ENCODE measurements at regions not wholly inside any gene's neighbourhood (a gene's known extent, or its start where the extent isn't known, plus 50 kb on each side); places are given as distances from the start of the nearest gene placed in this dataset.

GRCh38 chr10:120406376-120406775, 50.7 kb upstream of the PLPP4 start:
- TF ChIP-seq, protein P1, sequence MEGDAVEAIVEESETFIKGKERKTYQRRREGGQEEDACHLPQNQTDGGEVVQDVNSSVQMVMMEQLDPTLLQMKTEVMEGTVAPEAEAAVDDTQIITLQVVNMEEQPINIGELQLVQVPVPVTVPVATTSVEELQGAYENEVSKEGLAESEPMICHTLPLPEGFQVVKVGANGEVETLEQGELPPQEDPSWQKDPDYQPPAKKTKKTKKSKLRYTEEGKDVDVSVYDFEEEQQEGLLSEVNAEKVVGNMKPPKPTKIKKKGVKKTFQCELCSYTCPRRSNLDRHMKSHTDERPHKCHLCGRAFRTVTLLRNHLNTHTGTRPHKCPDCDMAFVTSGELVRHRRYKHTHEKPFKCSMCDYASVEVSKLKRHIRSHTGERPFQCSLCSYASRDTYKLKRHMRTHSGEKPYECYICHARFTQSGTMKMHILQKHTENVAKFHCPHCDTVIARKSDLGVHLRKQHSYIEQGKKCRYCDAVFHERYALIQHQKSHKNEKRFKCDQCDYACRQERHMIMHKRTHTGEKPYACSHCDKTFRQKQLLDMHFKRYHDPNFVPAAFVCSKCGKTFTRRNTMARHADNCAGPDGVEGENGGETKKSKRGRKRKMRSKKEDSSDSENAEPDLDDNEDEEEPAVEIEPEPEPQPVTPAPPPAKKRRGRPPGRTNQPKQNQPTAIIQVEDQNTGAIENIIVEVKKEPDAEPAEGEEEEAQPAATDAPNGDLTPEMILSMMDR (conservative IDR thresholded peaks at IDR 0.05; ENCODE audit: low read depth, low read length): no peak
- TF ChIP-seq EZH2 (IDR thresholded peaks at IDR 0.05; ENCODE audit: borderline replicate concordance, low read depth, low read length, poor library complexity, severe bottlenecking): no peak
